ENCODE measurements at regions not wholly inside any gene's neighbourhood (a gene's known extent, or its start where the extent isn't known, plus 50 kb on each side); places are given as distances from the start of the nearest gene placed in this dataset.

DNA sequence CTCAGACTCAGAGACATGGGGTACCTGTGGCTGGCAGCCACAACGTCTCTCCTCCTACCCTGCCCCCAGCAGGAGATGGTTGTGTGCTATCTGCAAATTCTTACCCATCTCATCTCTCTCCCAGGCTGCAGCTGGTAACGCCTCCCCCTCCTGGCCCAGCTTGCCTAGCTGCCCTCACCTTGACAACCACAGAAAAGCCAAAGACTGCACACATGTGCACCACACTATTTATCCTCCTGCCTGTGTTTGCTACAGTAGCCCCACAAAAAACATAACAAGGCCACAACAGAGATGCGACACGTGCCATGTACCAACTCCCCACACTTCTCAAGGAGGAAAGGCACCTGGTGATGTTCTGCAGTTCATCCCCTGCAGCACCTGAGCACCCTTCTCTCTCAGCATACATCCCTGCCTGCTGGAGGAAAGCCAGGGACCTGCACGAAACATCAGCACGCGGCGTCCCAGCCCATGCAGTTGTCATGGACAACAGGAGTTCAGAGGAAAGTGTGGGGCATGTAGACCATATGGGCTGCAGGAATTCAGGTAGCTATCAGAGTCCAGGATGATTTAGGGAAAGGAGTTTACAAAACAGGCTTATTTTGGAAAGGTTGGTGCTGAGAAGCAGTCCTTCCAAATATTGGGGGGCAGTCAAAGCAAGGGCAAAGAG is 168.7 kb downstream of the C5orf15 start:
- DNase-seq (ENCODE audit: low read depth) = no peak
- TF ChIP-seq, protein P1, sequence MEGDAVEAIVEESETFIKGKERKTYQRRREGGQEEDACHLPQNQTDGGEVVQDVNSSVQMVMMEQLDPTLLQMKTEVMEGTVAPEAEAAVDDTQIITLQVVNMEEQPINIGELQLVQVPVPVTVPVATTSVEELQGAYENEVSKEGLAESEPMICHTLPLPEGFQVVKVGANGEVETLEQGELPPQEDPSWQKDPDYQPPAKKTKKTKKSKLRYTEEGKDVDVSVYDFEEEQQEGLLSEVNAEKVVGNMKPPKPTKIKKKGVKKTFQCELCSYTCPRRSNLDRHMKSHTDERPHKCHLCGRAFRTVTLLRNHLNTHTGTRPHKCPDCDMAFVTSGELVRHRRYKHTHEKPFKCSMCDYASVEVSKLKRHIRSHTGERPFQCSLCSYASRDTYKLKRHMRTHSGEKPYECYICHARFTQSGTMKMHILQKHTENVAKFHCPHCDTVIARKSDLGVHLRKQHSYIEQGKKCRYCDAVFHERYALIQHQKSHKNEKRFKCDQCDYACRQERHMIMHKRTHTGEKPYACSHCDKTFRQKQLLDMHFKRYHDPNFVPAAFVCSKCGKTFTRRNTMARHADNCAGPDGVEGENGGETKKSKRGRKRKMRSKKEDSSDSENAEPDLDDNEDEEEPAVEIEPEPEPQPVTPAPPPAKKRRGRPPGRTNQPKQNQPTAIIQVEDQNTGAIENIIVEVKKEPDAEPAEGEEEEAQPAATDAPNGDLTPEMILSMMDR (IDR thresholded peaks at IDR 0.05; ENCODE audit: control insufficient read depth, extremely low read depth, insufficient read depth) = no peak
- no peak overlapping the region for H3K4me3 ChIP-seq (ENCODE audit: low read depth, low read length)

DNA sequence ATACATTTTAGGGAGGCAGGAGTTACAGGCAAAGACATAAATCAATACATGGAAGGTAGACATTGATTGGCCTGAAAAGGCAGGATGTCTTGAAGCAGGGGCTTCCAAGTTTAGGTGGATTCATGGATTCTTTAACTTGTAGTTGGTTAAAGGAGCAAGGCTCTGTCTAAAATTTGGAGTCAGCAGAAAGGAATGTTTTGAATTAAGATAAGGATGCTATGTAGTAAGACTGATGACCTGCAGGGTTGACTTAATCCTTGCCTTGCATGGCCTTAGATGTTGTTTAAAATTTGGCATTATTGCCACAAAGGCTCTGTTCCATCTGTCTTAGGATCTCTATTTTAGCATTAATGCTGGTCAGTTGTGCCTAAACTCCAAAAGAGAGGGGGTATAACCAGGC is 171.3 kb downstream of the C5orf15 start:
- DNase-seq (ENCODE audit: low read depth) = no peak
- TF ChIP-seq, protein P1 (IDR thresholded peaks at IDR 0.05; ENCODE audit: control insufficient read depth, extremely low read depth, insufficient read depth) = no peak
- no peak overlapping the region for H3K4me3 ChIP-seq (ENCODE audit: low read depth, low read length)

DNA sequence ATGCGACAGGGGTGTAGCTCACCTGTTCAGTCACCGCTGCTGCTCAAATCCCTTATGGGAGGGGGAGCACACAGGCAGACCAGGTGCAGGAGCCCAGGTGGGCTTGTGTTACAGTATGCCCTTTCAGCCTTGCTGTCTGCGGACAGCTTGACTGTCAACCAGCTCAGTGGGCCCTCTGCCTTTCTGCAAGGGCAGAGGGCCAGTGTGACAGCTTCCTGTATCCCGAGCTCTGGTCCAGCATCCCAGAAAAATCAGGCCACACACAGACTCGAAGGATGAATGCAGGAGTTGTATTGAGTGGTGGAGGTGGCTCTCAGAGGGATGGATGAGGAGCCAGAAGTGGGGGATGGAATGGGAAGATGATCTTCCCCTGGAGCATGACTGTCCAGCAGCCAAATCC is 172.2 kb downstream of the C5orf15 start:
- no peak for DNase-seq (ENCODE audit: low read depth)
- H3K4me3 ChIP-seq (ENCODE audit: low read depth, low read length) = no peak overlapping the region
- TF ChIP-seq, protein P1 (IDR thresholded peaks at IDR 0.05; ENCODE audit: control insufficient read depth, extremely low read depth, insufficient read depth) = no peak

DNA sequence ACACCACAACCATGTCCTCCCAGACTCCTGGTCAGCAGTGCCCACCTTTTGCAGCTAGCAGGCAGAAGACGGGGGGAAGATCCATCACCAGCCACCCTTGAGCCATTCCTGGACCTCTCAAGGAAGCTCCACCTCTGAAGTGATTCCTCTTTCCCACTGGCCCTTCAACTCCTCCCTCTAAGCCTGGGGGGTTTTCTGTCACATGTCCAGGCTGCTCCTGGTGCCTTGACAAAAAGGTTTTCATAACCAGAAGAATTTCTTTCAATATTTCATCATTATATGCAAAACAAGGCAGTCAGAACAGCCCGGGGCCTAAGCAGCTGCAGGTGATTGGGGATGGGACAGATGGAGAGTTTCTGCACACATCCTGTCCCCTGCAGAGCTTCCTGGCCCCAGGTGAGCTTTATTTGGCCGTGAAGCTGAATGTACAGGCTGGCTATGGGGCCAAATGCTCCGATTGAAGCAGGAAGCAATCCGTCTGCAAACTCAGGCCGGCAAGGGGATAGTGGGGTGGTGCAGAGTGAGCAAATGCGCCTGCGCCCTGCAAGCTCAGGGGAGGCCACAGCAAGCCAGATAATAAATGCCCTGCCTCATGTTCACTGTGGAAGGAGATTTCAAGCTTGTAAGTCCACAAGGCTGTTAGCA is 173.5 kb downstream of the C5orf15 start:
- DNase-seq (ENCODE audit: low read depth) = no peak
- H3K4me3 ChIP-seq (ENCODE audit: low read depth, low read length) = no peak overlapping the region
- TF ChIP-seq, protein P1 (IDR thresholded peaks at IDR 0.05; ENCODE audit: control insufficient read depth, extremely low read depth, insufficient read depth) = no peak

DNA sequence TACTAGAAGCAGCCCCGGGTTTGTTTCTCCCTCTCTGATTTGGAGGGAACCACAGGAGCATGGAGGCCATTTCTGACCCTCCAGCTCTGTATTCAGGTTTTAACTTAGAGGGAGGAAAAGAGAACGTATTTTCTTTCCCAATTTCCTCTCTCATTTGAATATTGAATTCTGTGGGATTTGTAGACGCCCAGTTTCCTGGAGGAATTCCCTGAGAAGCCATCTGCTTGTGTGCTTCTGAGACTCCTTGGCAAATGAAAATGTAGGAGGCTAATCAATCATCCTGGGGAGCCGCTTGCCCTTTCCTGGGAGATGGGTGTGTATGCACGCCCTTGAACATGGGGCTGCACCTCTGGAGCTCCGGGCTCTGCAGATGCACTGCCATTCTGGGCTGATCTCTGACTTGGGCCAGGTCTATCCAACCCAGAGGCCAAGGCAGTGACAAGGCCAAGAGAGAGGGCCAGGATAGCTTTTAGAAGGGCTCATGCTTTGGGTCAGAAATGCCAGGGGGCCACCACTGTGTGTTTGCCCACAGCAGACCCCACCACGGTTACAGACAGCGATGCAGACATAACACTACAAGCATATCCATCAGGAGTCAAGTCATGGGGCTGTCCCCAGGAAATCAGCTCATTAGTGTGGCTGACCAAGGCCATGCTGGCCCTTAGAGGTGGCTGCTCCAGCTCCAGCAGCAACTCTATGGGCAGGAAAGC is 174.5 kb downstream of the C5orf15 start:
- TF ChIP-seq, protein P1 (IDR thresholded peaks at IDR 0.05; ENCODE audit: control insufficient read depth, extremely low read depth, insufficient read depth) = no peak
- DNase-seq (ENCODE audit: low read depth) = no peak
- H3K4me3 ChIP-seq (ENCODE audit: low read depth, low read length) = no peak overlapping the region

DNA sequence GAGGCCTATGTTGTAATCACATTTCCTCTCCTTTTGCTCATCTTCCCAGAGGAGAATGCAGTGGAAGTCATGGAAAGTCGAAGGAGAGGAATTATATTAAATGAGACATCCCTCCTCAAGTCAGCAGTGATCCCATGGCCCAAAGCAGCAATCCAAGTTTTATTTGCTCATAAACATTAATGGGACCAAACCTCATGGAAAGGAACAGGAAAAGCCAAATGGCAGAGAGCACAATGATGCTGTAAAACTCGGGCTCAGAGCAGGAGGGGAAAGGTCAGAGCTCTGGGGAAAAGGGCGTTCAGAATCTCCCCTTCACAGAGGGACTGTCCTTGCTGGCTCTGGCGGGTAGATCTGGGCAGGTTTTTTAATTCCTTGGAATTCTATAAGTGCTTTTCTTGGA is 175.8 kb downstream of the C5orf15 start:
- DNase-seq (ENCODE audit: low read depth) = peak; percentile 46
- H3K4me3 ChIP-seq (ENCODE audit: low read depth, low read length) = no peak overlapping the region
- TF ChIP-seq, protein P1 (IDR thresholded peaks at IDR 0.05; ENCODE audit: control insufficient read depth, extremely low read depth, insufficient read depth) = no peak

Data from LNCaP clone FGC (cell line).